Mesenchymal stem cell (in vitro differentiated cells and primary cell): ENCODE measurements at regions not wholly inside any gene's neighbourhood (a gene's known extent, or its start where the extent isn't known, plus 50 kb on each side); places are given as distances from the start of the nearest gene placed in this dataset.
A peak's percentile ranks its signal among the peaks of the same experiment; 100 is the strongest.
"Not testable (repeated sequence)": the region's sequence is repeated elsewhere in the genome, so short reads cannot be mapped to it uniquely, and the experiment has no call there.

Experiments
- DNase-seq: peaks from one replicate; pipeline ENCODE4 v3.0.0-alpha.2; 2013
- H2AFZ ChIP-seq: one replicate; pipeline ENCODE4 v1.6.1; 2013; ENCODE audit warnings: low read depth, mild to moderate bottlenecking, control low read depth, inconsistent platforms, low read length, moderate library complexity
- H2AK5ac ChIP-seq: 2 replicates; pipeline ENCODE4 v1.6.1; 2013; ENCODE audit warnings: low read length, moderate library complexity, mild to moderate bottlenecking, inconsistent platforms; ENCODE audit not compliant: severe bottlenecking
- H2BK120ac ChIP-seq: one replicate; pipeline ENCODE4 v1.6.1; 2013; ENCODE audit warnings: low read depth, mild to moderate bottlenecking, inconsistent platforms, low read length, moderate library complexity
- H2BK12ac ChIP-seq, 2 experiments: one replicate each; pipeline ENCODE4 v1.6.1; 2013; ENCODE audit warnings: inconsistent platforms in 2 of 2, low read length in 2 of 2, mild to moderate bottlenecking in 2 of 2, moderate library complexity in 2 of 2, control low read depth in 1 of 2
- H2BK15ac ChIP-seq: one replicate; pipeline ENCODE4 v1.6.1; 2013; ENCODE audit warnings: mild to moderate bottlenecking, low read depth, inconsistent platforms; ENCODE audit not compliant: poor library complexity, severe bottlenecking
- H2BK5ac ChIP-seq: 2 replicates; pipeline ENCODE4 v1.6.1; 2013; ENCODE audit warnings: low read depth, mild to moderate bottlenecking, low read length, control low read depth, inconsistent platforms; ENCODE audit not compliant: poor library complexity, severe bottlenecking
- H3K14ac ChIP-seq, 2 experiments: one replicate each; pipeline ENCODE4 v1.6.1; 2013; ENCODE audit warnings: inconsistent platforms in 2 of 2, low read length in 2 of 2, control low read depth in 1 of 2, mild to moderate bottlenecking in 1 of 2, moderate library complexity in 1 of 2
- H3K18ac ChIP-seq, 2 experiments: one replicate each; pipeline ENCODE4 v1.6.1; 2013; ENCODE audit warnings: inconsistent platforms in 2 of 2, low read length in 2 of 2, control low read depth in 1 of 2, low read depth in 1 of 2, mild to moderate bottlenecking in 1 of 2
- H3K23ac ChIP-seq, 2 experiments: one replicate each; pipeline ENCODE4 v1.6.1; 2013; ENCODE audit warnings: inconsistent platforms in 2 of 2, low read length in 2 of 2, mild to moderate bottlenecking in 2 of 2, moderate library complexity in 2 of 2, control low read depth in 1 of 2
- H3K27ac ChIP-seq: 2 replicates; pipeline ENCODE4 v1.5.1; 2013; ENCODE audit warnings: mild to moderate bottlenecking, moderate library complexity, low read length, control low read depth, inconsistent platforms; ENCODE audit not compliant: poor library complexity, severe bottlenecking
- H3K27me3 ChIP-seq, 2 experiments: 2 replicates each; pipeline versions ENCODE4 v1.6.1 to v1.7.0; 2013; ENCODE audit warnings: low read length in 2 of 2, mild to moderate bottlenecking in 2 of 2, moderate library complexity in 2 of 2, control low read depth in 1 of 2, inconsistent platforms in 1 of 2; ENCODE audit not compliant: control insufficient read depth in 1 of 2, insufficient read depth in 1 of 2
- H3K36me3 ChIP-seq, 2 experiments: 2 replicates each; pipeline versions ENCODE4 v1.6.1 to v1.7.0; 2013; ENCODE audit warnings: low read length in 2 of 2, control low read depth in 1 of 2, inconsistent platforms in 1 of 2, low read depth in 1 of 2, mild to moderate bottlenecking in 1 of 2; ENCODE audit not compliant: insufficient read depth in 2 of 2, control insufficient read depth in 1 of 2
- H3K4ac ChIP-seq, 2 experiments: one replicate each; pipeline ENCODE4 v1.6.1; 2013; ENCODE audit warnings: inconsistent platforms in 2 of 2, low read length in 2 of 2, mild to moderate bottlenecking in 2 of 2, moderate library complexity in 2 of 2, control low read depth in 1 of 2, low read depth in 1 of 2
- H3K4me1 ChIP-seq: 2 replicates; pipeline ENCODE4 v1.6.1; 2013; ENCODE audit warnings: low read depth, low read length, control low read depth; ENCODE audit not compliant: control insufficient read depth, insufficient read depth
- H3K4me2 ChIP-seq: 2 replicates; pipeline ENCODE4 v1.6.1; 2013; ENCODE audit warnings: low read length, mild to moderate bottlenecking, inconsistent platforms; ENCODE audit not compliant: poor library complexity, severe bottlenecking
- H3K4me3 ChIP-seq, 2 experiments: 2 replicates each; pipeline versions ENCODE4 v1.5.1 to v1.7.0; 2013; ENCODE audit warnings: low read length in 2 of 2, mild to moderate bottlenecking in 2 of 2, control low read depth in 1 of 2, low read depth in 1 of 2; ENCODE audit not compliant: insufficient read depth in 1 of 2
- H3K79me1 ChIP-seq: replicated peaks from 2 replicates; pipeline ENCODE4 v1.6.1; 2013; ENCODE audit warnings: mild to moderate bottlenecking, control low read depth, low read length, inconsistent platforms; ENCODE audit not compliant: poor library complexity, severe bottlenecking
- H3K9ac ChIP-seq: 2 replicates; pipeline ENCODE4 v1.7.0; 2013; ENCODE audit warnings: mild to moderate bottlenecking, low read length, moderate library complexity
- H3K9me3 ChIP-seq: 2 replicates; pipeline ENCODE4 v1.7.0; 2013; ENCODE audit warnings: mild to moderate bottlenecking, low read length; ENCODE audit not compliant: control insufficient read depth
- H4K8ac ChIP-seq: one replicate; pipeline ENCODE4 v1.6.1; 2013; ENCODE audit warnings: inconsistent platforms, mild to moderate bottlenecking, low read length, moderate library complexity
- H4K91ac ChIP-seq: one replicate; pipeline ENCODE4 v1.6.1; 2013; ENCODE audit warnings: mild to moderate bottlenecking, low read length, inconsistent platforms
- WGBS: methylation state at CpG from one replicate; pipeline ENCODE4 v1.1.7; 2013; ENCODE audit warnings: mixed read lengths; 5-methylcytosine and 5-hydroxymethylcytosine counted together

- Histone ChIP-seq H2BK12ac (no peak overlapping the region), H3K23ac (no peak overlapping the region), H3K14ac (no peak overlapping the region), H3K4me2 (no peak overlapping the region), H3K36me3 (no peaks in the 10 kb centered on the region), H4K91ac (no peak overlapping the region), H3K27ac (no peak overlapping the region), H4K8ac (no peak overlapping the region), H3K9ac (no peak overlapping the region), H3K4me3 (no peak overlapping the region), H2AK5ac (no peak overlapping the region), H3K27me3 (no peaks in the 10 kb centered on the region), H3K18ac (no peak overlapping the region), H2BK5ac (no peak overlapping the region), H3K4me1 (peaks cover 8% of the 10 kb centered on the region), H2AFZ (no peak overlapping the region), H2BK15ac (no peak overlapping the region), H3K79me1 (no peaks in the 10 kb centered on the region), H3K4ac (no peak overlapping the region), H2BK120ac (no peak overlapping the region), H3K9me3 (no peaks in the 10 kb centered on the region)
- DNase-seq = no peak
- WGBS = no CpG with 5 or more reads among the region's 1 CpG
Measured at GRCh38 chr13:44730851-44731250, 154.7 kb upstream of the TSC22D1 start.

- WGBS = 98% methylated on average over 14 of the region's 15 CpGs
Measured at GRCh38 chr13:44730099-44730498, 154.0 kb upstream of the TSC22D1 start.

GRCh38 chr13:44727591-44727990 lies 151.5 kb upstream of the TSC22D1 start:
- not testable (repeated sequence) for H3K27ac ChIP-seq, H3K27me3 ChIP-seq, H3K14ac ChIP-seq, DNase-seq, H3K4me1 ChIP-seq, H3K4me2 ChIP-seq, H2BK5ac ChIP-seq, H3K23ac ChIP-seq, H4K91ac ChIP-seq, H2BK15ac ChIP-seq, H3K36me3 ChIP-seq, H3K4me3 ChIP-seq, H3K4ac ChIP-seq, H3K79me1 ChIP-seq, H3K9me3 ChIP-seq, H3K18ac ChIP-seq, H4K8ac ChIP-seq, H2AK5ac ChIP-seq, H2AFZ ChIP-seq, H3K9ac ChIP-seq, H2BK12ac ChIP-seq, H2BK120ac ChIP-seq
- 85% methylated on average over 7 of the region's 7 CpGs for WGBS

More at GRCh38 chr13:44730099-44730498, 154.0 kb upstream of the TSC22D1 start:
- H3K4me1 ChIP-seq = peaks cover 8% of the 10 kb centered on the region
- H2BK5ac ChIP-seq = no peak overlapping the region
- no peak overlapping the region for H2BK12ac ChIP-seq
- H3K27ac ChIP-seq = no peak overlapping the region
- no peak overlapping the region for H2BK120ac ChIP-seq
- no peak overlapping the region for H4K91ac ChIP-seq
- no peak overlapping the region for H2AFZ ChIP-seq
- H3K4me2 ChIP-seq = no peak overlapping the region
- no peak overlapping the region for H3K9ac ChIP-seq
- H3K4me3 ChIP-seq = no peak overlapping the region
- no peaks in the 10 kb centered on the region for H3K36me3 ChIP-seq
- H2AK5ac ChIP-seq = no peak overlapping the region
- H4K8ac ChIP-seq = no peak overlapping the region
- no peaks in the 10 kb centered on the region for H3K79me1 ChIP-seq
- H3K23ac ChIP-seq = no peak overlapping the region
- H3K9me3 ChIP-seq = no peaks in the 10 kb centered on the region
- H3K18ac ChIP-seq = no peak overlapping the region
- no peak overlapping the region for H3K4ac ChIP-seq
- no peak for DNase-seq
- no peak overlapping the region for H2BK15ac ChIP-seq
- H3K14ac ChIP-seq = no peak overlapping the region
- no peaks in the 10 kb centered on the region for H3K27me3 ChIP-seq

GRCh38 chr13:44726778-44727177 lies 150.6 kb upstream of the TSC22D1 start:
- H3K9ac ChIP-seq = peak overlapping the region; percentile 66
- peaks cover 2% of the 10 kb centered on the region for H3K4me1 ChIP-seq
- H2BK12ac ChIP-seq = peak overlapping the region in 1 of 2 experiments; percentile 55
- H2AFZ ChIP-seq = no peak overlapping the region
- 97% methylated on average over 6 of the region's 6 CpGs for WGBS
- H3K4me3 ChIP-seq = no peak overlapping the region
- DNase-seq = no peak
- peak overlapping the region in 1 of 2 experiments; percentile 20 for H3K4ac ChIP-seq
- H3K18ac ChIP-seq = peak overlapping the region; percentile 32 to 38
- no peaks in the 10 kb centered on the region for H3K27me3 ChIP-seq
- no peak overlapping the region for H3K23ac ChIP-seq
- H2AK5ac ChIP-seq = peak overlapping the region; percentile 59
- H2BK5ac ChIP-seq = no peak overlapping the region
- H3K36me3 ChIP-seq = no peaks in the 10 kb centered on the region
- H3K14ac ChIP-seq = no peak overlapping the region
- H3K9me3 ChIP-seq = peaks cover 12% of the 10 kb centered on the region
- H2BK15ac ChIP-seq = no peak overlapping the region
- no peak overlapping the region for H4K91ac ChIP-seq
- H3K27ac ChIP-seq = no peak overlapping the region
- H3K79me1 ChIP-seq = no peaks in the 10 kb centered on the region
- H4K8ac ChIP-seq = no peak overlapping the region
- H2BK120ac ChIP-seq = no peak overlapping the region
- H3K4me2 ChIP-seq = no peak overlapping the region
